ENCODE measurements at regions not wholly inside any gene's neighbourhood (a gene's known extent, or its start where the extent isn't known, plus 50 kb on each side); places are given as distances from the start of the nearest gene placed in this dataset.

- Histone ChIP-seq H3K4me1 (ENCODE audit: insufficient read depth, low read length) (no peaks in the 10 kb centered on the region), H3K4me3 (ENCODE audit: insufficient read depth, low read length) (no peak overlapping the region), H3K9me3 (ENCODE audit: low read depth, low read length) (no peaks in the 10 kb centered on the region), H3K4me2 (ENCODE audit: insufficient read depth, low read length) (no peak overlapping the region), H2AFZ (ENCODE audit: low read length) (no peak overlapping the region), H3K36me3 (ENCODE audit: insufficient read depth, low read length) (no peaks in the 10 kb centered on the region), H4K20me1 (ENCODE audit: insufficient read depth, low read length) (no peaks in the 10 kb centered on the region), H3K27me3 (ENCODE audit: insufficient read depth, low read length) (no peaks in the 10 kb centered on the region), H3K79me2 (ENCODE audit: insufficient read depth, low read length) (no peaks in the 10 kb centered on the region), H3K27ac (ENCODE audit: low read depth, low read length) (no peak overlapping the region)
- no peak for TF ChIP-seq CTCF (IDR thresholded peaks at IDR 0.05; ENCODE audit: extremely low read depth, low read depth, low read length)
- DNase-seq (ENCODE audit: insufficient read length, low spot score, missing footprints), result peak; percentile 32
Observed at GRCh38 chr10:43316988-43317387, 50.1 kb upstream of the RASGEF1A start.

All from osteoblast (primary cell).